LNCaP clone FGC (cell line): ENCODE measurements at regions not wholly inside any gene's neighbourhood (a gene's known extent, or its start where the extent isn't known, plus 50 kb on each side); places are given as distances from the start of the nearest gene placed in this dataset.

Experiments
- DNase-seq: peaks from one replicate; pipeline ENCODE4 v3.0.0-alpha.2; 2011; ENCODE audit warnings: low read depth
- H3K4me3 ChIP-seq: 2 replicates; pipeline ENCODE4 v1.5.1; 2011; ENCODE audit warnings: mild to moderate bottlenecking, low read depth, low read length, control low read depth
- CTCF ChIP-seq: IDR thresholded peaks from 2 replicates; pipeline ENCODE4 v1.5.1; 2012; ENCODE audit warnings: mild to moderate bottlenecking; ENCODE audit not compliant: control insufficient read depth, insufficient read depth; ENCODE audit errors: extremely low read depth

- no peak overlapping the region for H3K4me3 ChIP-seq
- DNase-seq: no peak
- TF ChIP-seq CTCF: no peak
These were observed 63.5 kb upstream of the FAM180A start for GRCh38 chr7:135812148-135812547.

- DNase-seq: no peak
- TF ChIP-seq CTCF: no peak
These were observed 62.9 kb upstream of the FAM180A start for GRCh38 chr7:135811506-135811905.

GRCh38 chr7:135808206-135808605, 59.6 kb upstream of the FAM180A start:
- no peak overlapping the region for H3K4me3 ChIP-seq
- no peak for TF ChIP-seq CTCF
- no peak for DNase-seq

More at GRCh38 chr7:135811506-135811905, 62.9 kb upstream of the FAM180A start:
- no peak overlapping the region for H3K4me3 ChIP-seq

GRCh38 chr7:135803143-135803542, 54.5 kb upstream of the FAM180A start:
- TF ChIP-seq CTCF: no peak
- no peak overlapping the region for H3K4me3 ChIP-seq
- DNase-seq: no peak

- H3K4me3 ChIP-seq: no peak overlapping the region
- no peak for DNase-seq
- TF ChIP-seq CTCF: no peak
These were observed 54.1 kb upstream of the FAM180A start for GRCh38 chr7:135802697-135803096.

GRCh38 chr7:135801877-135802276, 53.3 kb upstream of the FAM180A start:
- H3K4me3 ChIP-seq: no peak overlapping the region
- no peak for TF ChIP-seq CTCF
- no peak for DNase-seq

GRCh38 chr7:135801045-135801693, 52.6 kb upstream of the FAM180A start:
- peak; percentile 65 for DNase-seq
- peak; percentile 84 for TF ChIP-seq CTCF
- no peak overlapping the region for H3K4me3 ChIP-seq
